Neuronal stem cell (in vitro differentiated cells): ENCODE measurements at regions not wholly inside any gene's neighbourhood (a gene's known extent, or its start where the extent isn't known, plus 50 kb on each side); places are given as distances from the start of the nearest gene placed in this dataset.
"Not testable (repeated sequence)": the region's sequence is repeated elsewhere in the genome, so short reads cannot be mapped to it uniquely, and the experiment has no call there.

Experiments used
- DNase-seq: peaks from one replicate; pipeline ENCODE4 v3.0.0-alpha.2; 2013; ENCODE audit warnings: low spot score
- H2AFZ ChIP-seq: one replicate; pipeline ENCODE4 v1.6.1; 2013; ENCODE audit warnings: mild to moderate bottlenecking, low read length, inconsistent platforms
- H2AK5ac ChIP-seq: 2 replicates; pipeline ENCODE4 v1.6.1; 2013; ENCODE audit warnings: low read depth, mild to moderate bottlenecking, inconsistent platforms, low read length, moderate library complexity, mixed read lengths
- H2BK120ac ChIP-seq: 2 replicates; pipeline ENCODE4 v1.6.1; 2013; ENCODE audit warnings: low read depth, mild to moderate bottlenecking, inconsistent platforms, low read length, moderate library complexity, mixed read lengths
- H2BK12ac ChIP-seq: one replicate; pipeline ENCODE4 v1.6.1; 2013; ENCODE audit warnings: low read length, inconsistent platforms
- H2BK15ac ChIP-seq: 2 replicates; pipeline ENCODE4 v1.6.1; 2013; ENCODE audit warnings: mild to moderate bottlenecking, low read length, inconsistent platforms, mixed read lengths
- H2BK5ac ChIP-seq: one replicate; pipeline ENCODE4 v1.6.1; 2013; ENCODE audit warnings: inconsistent platforms, mild to moderate bottlenecking, low read length, moderate library complexity
- H3K14ac ChIP-seq: one replicate; pipeline ENCODE4 v1.6.1; 2013; ENCODE audit warnings: low read length, inconsistent platforms
- H3K18ac ChIP-seq: 2 replicates; pipeline ENCODE4 v1.6.1; 2013; ENCODE audit warnings: low read length, inconsistent platforms
- H3K23ac ChIP-seq: 2 replicates; pipeline ENCODE4 v1.6.1; 2013; ENCODE audit warnings: low read depth, mild to moderate bottlenecking, mixed read lengths, low read length, inconsistent platforms; ENCODE audit not compliant: poor library complexity
- H3K27ac ChIP-seq: replicated peaks from 3 replicates; pipeline ENCODE4 v1.5.1; 2013; ENCODE audit warnings: low read length, inconsistent platforms
- H3K27me3 ChIP-seq, 3 experiments: 2 replicates each; pipeline ENCODE4 v1.6.1; 2013; ENCODE audit warnings: low read length in 3 of 3, mild to moderate bottlenecking in 2 of 3, inconsistent platforms in 1 of 3, low read depth in 1 of 3, mixed read lengths in 1 of 3, moderate library complexity in 1 of 3; ENCODE audit not compliant: control insufficient read depth in 3 of 3, insufficient read depth in 3 of 3
- H3K36me3 ChIP-seq, 2 donors: replicated peaks in 1 of 2; 2 replicates each; pipeline ENCODE4 v1.6.1; 2013; ENCODE audit warnings: low read length in 2 of 2; ENCODE audit not compliant: control insufficient read depth in 2 of 2, insufficient read depth in 2 of 2
- H3K4ac ChIP-seq: 2 replicates; pipeline ENCODE4 v1.6.1; 2013; ENCODE audit warnings: inconsistent platforms, mild to moderate bottlenecking, low read length, moderate library complexity
- H3K4me1 ChIP-seq, 2 donors: 1 replicate in 1 of 2; 2 replicates in 1 of 2; pipeline ENCODE4 v1.6.1; 2013; ENCODE audit warnings: low read length in 2 of 2, low read depth in 1 of 2; ENCODE audit not compliant: control insufficient read depth in 2 of 2, insufficient read depth in 1 of 2
- H3K4me2 ChIP-seq: one replicate; pipeline ENCODE4 v1.6.1; 2013; ENCODE audit warnings: mild to moderate bottlenecking, low read length, inconsistent platforms; ENCODE audit not compliant: insufficient read depth, poor library complexity, severe bottlenecking
- H3K4me3 ChIP-seq, 2 donors: 2 replicates each; pipeline ENCODE4 v1.5.1; 2013; ENCODE audit warnings: low read length in 2 of 2, mild to moderate bottlenecking in 2 of 2, inconsistent platforms in 1 of 2, moderate library complexity in 1 of 2
- H3K79me1 ChIP-seq: one replicate; pipeline ENCODE4 v1.6.1; 2013; ENCODE audit warnings: low read depth, mild to moderate bottlenecking, inconsistent platforms, low read length, moderate library complexity
- H3K9ac ChIP-seq: one replicate; pipeline ENCODE4 v1.6.1; 2013; ENCODE audit warnings: mild to moderate bottlenecking, low read depth, low read length, inconsistent platforms; ENCODE audit not compliant: poor library complexity
- H3K9me3 ChIP-seq, 2 donors: replicated peaks in 1 of 2; 2 replicates each; pipeline versions ENCODE3 to v1.6.1; 2013; ENCODE audit warnings: low read length in 2 of 2, mild to moderate bottlenecking in 2 of 2, inconsistent platforms in 1 of 2, low read depth in 1 of 2, mixed read lengths in 1 of 2, moderate library complexity in 1 of 2; ENCODE audit not compliant: control insufficient read depth in 2 of 2, insufficient read depth in 1 of 2
- H4K8ac ChIP-seq: one replicate; pipeline ENCODE4 v1.6.1; 2013; ENCODE audit warnings: low read depth, mild to moderate bottlenecking, inconsistent platforms, low read length, moderate library complexity
- H4K91ac ChIP-seq: one replicate; pipeline ENCODE4 v1.6.1; 2013; ENCODE audit warnings: low read length, low read depth, mild to moderate bottlenecking, inconsistent platforms; ENCODE audit not compliant: poor library complexity
- WGBS, 2 donors: extraction: QIAGEN DNeasy Blood & Tissue Kit; methylation state at CpG; one replicate each; pipeline ENCODE4 v1.1.7; 2013; ENCODE audit warnings: missing lambda C conversion rate in 2 of 2, mixed read lengths in 1 of 2; ENCODE audit not compliant: insufficient read length in 2 of 2, insufficient replicate concordance in 1 of 2; ENCODE audit errors: extremely low coverage in 2 of 2; 5-methylcytosine and 5-hydroxymethylcytosine counted together

DNA sequence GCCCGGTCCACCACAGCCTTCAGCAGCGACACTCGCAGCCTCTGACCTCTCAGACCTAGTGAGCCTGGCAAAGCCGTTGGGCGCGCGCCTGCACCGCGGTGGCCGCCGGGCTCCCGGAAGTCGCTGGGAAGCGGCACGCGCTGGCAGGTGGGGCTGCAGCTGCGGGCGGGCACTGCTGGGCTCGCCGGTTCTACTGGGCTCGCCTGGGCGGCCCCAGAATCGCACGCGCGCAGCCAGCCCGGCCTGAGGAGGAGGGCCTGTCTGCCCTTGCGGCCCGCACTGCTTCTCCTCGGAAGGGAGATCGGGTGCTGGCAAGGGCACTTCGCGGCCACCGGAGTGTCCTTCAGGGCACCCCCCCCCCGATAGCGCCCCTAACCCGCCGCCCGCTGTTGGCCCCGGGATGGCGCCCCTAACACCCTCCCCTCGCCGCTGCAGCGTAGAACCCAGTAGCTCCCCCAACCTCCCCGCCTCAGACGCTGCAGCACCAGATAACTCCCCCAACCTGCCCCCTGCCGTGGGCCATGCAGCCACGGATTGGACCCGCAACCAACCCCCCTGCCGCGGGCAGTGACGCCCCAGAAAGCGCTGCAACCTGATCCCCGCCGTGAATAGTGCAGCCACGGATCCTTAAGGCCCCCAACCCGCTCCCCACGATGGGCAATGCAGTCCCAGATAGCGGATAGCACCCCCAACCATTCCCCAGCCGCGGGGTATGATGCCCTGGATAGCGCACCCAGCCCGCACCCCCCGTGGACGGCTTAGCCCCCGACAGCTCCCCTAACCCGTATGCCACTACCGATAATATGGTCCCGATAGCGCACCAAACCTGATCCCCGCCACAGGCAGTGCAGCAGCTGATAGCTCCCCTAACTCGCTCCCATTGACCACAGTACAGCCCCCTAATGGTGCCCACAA is 306.5 kb downstream of the TUBA3C start:
- no CpG with 5 or more reads among the region's 72 CpGs for WGBS, 2 donors
- H3K27ac ChIP-seq, H2BK5ac ChIP-seq, H2AK5ac ChIP-seq, H2BK120ac ChIP-seq, H3K18ac ChIP-seq, DNase-seq, H4K8ac ChIP-seq, H2BK15ac ChIP-seq, H3K27me3 ChIP-seq, H3K4me2 ChIP-seq, H2AFZ ChIP-seq, H3K14ac ChIP-seq, H3K4me3 ChIP-seq, H3K79me1 ChIP-seq, H4K91ac ChIP-seq, H2BK12ac ChIP-seq, H3K4ac ChIP-seq, H3K23ac ChIP-seq, H3K4me1 ChIP-seq, H3K9ac ChIP-seq, H3K36me3 ChIP-seq, H3K9me3 ChIP-seq: not testable (repeated sequence)

- H2AK5ac ChIP-seq, H3K4me2 ChIP-seq, H3K18ac ChIP-seq, H3K27ac ChIP-seq, H4K91ac ChIP-seq, H3K36me3 ChIP-seq, H3K4me1 ChIP-seq, H4K8ac ChIP-seq, DNase-seq, H2BK5ac ChIP-seq, H2BK15ac ChIP-seq, H3K4ac ChIP-seq, H3K9ac ChIP-seq, H2AFZ ChIP-seq, H2BK12ac ChIP-seq, H3K79me1 ChIP-seq, H3K4me3 ChIP-seq, H3K9me3 ChIP-seq, H3K14ac ChIP-seq, H3K23ac ChIP-seq, H3K27me3 ChIP-seq, H2BK120ac ChIP-seq: not testable (repeated sequence)
- no CpG with 5 or more reads among the region's 4 CpGs for WGBS, 2 donors
Observed at GRCh38 chr13:18870557-18870956, 311.1 kb downstream of the TUBA3C start.

GRCh38 chr13:18869365-18869764 is 312.3 kb downstream of the TUBA3C start:
- not testable (repeated sequence) for H3K27ac ChIP-seq, H2BK5ac ChIP-seq, H3K9ac ChIP-seq, H2BK12ac ChIP-seq, H3K4me2 ChIP-seq, H4K91ac ChIP-seq, H3K9me3 ChIP-seq, H2BK15ac ChIP-seq, H3K79me1 ChIP-seq, H3K4me3 ChIP-seq, H3K36me3 ChIP-seq, DNase-seq, H4K8ac ChIP-seq, H3K18ac ChIP-seq, H3K23ac ChIP-seq, H3K4me1 ChIP-seq, H2BK120ac ChIP-seq, H3K4ac ChIP-seq, H3K14ac ChIP-seq, H3K27me3 ChIP-seq, H2AK5ac ChIP-seq, H2AFZ ChIP-seq
- WGBS, 2 donors, result no CpG with 5 or more reads among the region's 2 CpGs

GRCh38 chr13:18837986-18838629 is 343.5 kb downstream of the TUBA3C start:
- not testable (repeated sequence) for H3K9ac ChIP-seq, H3K9me3 ChIP-seq, H3K23ac ChIP-seq, H2AK5ac ChIP-seq, H4K91ac ChIP-seq, H2BK5ac ChIP-seq, H3K27me3 ChIP-seq, DNase-seq, H2BK120ac ChIP-seq, H3K14ac ChIP-seq, H3K36me3 ChIP-seq, H3K4me3 ChIP-seq, H2AFZ ChIP-seq, H4K8ac ChIP-seq, H3K27ac ChIP-seq, H3K4me2 ChIP-seq, H3K79me1 ChIP-seq, H3K4me1 ChIP-seq, H2BK12ac ChIP-seq, H3K4ac ChIP-seq, H3K18ac ChIP-seq, H2BK15ac ChIP-seq
- WGBS, 2 donors, result no CpG with 5 or more reads among the region's 17 CpGs
